HFFc6 (cell line): ENCODE measurements at regions not wholly inside any gene's neighbourhood (a gene's known extent, or its start where the extent isn't known, plus 50 kb on each side); places are given as distances from the start of the nearest gene placed in this dataset.
"Not testable (repeated sequence)": the region's sequence is repeated elsewhere in the genome, so short reads cannot be mapped to it uniquely, and the experiment has no call there.

Experiments
- DNase-seq: peaks from one replicate; pipeline ENCODE4 v3.0.0-alpha.2; 2018
- H3K27ac Mint-ChIP-seq: 2 replicates; pipeline ENCODE4 v1.8.0; 2020; ENCODE audit warnings: mild to moderate bottlenecking, mixed read lengths
- H3K27me3 Mint-ChIP-seq: 2 replicates; pipeline ENCODE4 v1.8.0; 2021; ENCODE audit warnings: mild to moderate bottlenecking, moderate library complexity, mixed read lengths; ENCODE audit not compliant: insufficient read depth
- H3K36me3 Mint-ChIP-seq: 2 replicates; pipeline ENCODE4 v1.8.0; 2021; ENCODE audit warnings: low read depth, mixed read lengths
- H3K4me1 Mint-ChIP-seq: 2 replicates; pipeline ENCODE4 v1.8.0; 2020; ENCODE audit warnings: low read depth, mixed read lengths
- H3K4me3 Mint-ChIP-seq: 2 replicates; pipeline ENCODE4 v1.8.0; 2020; ENCODE audit warnings: mild to moderate bottlenecking, moderate library complexity, mixed read lengths
- H3K9me3 Mint-ChIP-seq: 2 replicates; pipeline ENCODE4 v1.8.0; 2020; ENCODE audit warnings: mild to moderate bottlenecking, mixed read lengths
- CTCF ChIP-seq: fragments of 200-600 bp; sonication (generic); IDR thresholded peaks from 2 replicates; pipeline ENCODE4 v1.5.0; 2021; ENCODE audit warnings: antibody characterized with exemption, mild to moderate bottlenecking

GRCh38 chr10:118958984-118959925 lies 70.3 kb upstream of the NANOS1 start:
- peak overlapping the region; percentile 4; the same call in 1 of the 2 replicates for H3K4me3 Mint-ChIP-seq
- no peaks in the 10 kb centered on the region for H3K9me3 Mint-ChIP-seq
- peak; percentile 20 for DNase-seq

DNA sequence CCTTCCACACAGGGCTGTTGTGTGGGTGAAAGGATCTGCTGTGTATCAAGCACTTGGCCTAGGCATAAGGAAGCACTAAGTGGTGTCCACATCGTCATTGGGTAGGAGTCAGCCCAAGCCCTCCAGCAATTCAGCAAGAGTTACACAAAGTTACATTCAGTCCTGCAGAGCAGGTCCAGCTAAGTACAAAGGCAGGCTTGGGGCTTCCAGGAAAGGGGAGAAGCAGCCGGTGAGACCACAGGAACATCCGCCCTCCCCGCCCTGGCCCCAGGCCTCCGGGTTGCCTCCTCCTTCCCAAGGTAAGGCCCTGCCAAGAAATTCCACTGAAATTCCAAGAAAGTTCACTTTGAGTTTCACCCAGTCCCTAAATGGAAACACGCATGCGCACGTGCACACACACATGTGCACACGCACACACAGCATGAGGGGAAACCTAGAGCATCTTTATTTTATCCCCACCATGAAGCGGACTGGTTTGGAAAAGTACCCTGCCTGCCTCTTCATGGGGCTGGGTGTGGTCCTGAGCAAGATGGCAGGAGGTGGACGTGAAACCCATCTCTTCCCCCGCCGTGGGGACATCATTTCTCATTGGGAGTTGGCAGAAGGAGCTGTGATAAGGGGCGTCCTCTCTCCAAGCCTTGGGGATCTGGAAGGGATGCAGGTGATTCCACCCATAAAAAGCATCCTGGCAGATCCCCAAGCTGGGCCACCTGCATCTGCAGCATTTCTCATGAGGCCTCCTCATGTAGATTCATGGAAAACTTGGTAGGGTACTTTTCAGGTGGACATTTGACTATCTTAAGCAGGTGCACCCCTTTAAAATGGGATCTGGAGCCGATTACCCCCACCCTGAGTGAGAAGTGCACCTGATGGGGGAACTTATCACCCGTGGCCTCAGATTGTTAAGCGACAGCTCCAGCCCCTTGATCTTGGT lies 69.1 kb upstream of the NANOS1 start:
- Mint-ChIP-seq H3K27ac (no peak overlapping the region), H3K4me1 (peaks cover 26% of the 10 kb centered on the region), H3K4me3 (no peak overlapping the region), H3K36me3 (no peaks in the 10 kb centered on the region), H3K9me3 (no peaks in the 10 kb centered on the region), H3K27me3 (peaks cover 32% of the 10 kb centered on the region)
- DNase-seq = no peak
- no peak for TF ChIP-seq CTCF

More at GRCh38 chr10:118958984-118959925, 70.3 kb upstream of the NANOS1 start:
- H3K27me3 Mint-ChIP-seq = peaks cover 28% of the 10 kb centered on the region
- H3K27ac Mint-ChIP-seq = peak overlapping the region; percentile 37; the same call in 1 of the 2 replicates
- TF ChIP-seq CTCF = no peak
- H3K36me3 Mint-ChIP-seq = no peaks in the 10 kb centered on the region
- H3K4me1 Mint-ChIP-seq = peaks cover 26% of the 10 kb centered on the region

GRCh38 chr10:118961436-118961835 lies 68.1 kb upstream of the NANOS1 start:
- Mint-ChIP-seq H3K4me1 (peaks cover 26% of the 10 kb centered on the region), H3K27ac (no peak overlapping the region), H3K36me3 (no peaks in the 10 kb centered on the region), H3K9me3 (no peaks in the 10 kb centered on the region), H3K27me3 (peaks cover 35% of the 10 kb centered on the region), H3K4me3 (no peak overlapping the region)
- DNase-seq = no peak
- TF ChIP-seq CTCF = no peak

DNA sequence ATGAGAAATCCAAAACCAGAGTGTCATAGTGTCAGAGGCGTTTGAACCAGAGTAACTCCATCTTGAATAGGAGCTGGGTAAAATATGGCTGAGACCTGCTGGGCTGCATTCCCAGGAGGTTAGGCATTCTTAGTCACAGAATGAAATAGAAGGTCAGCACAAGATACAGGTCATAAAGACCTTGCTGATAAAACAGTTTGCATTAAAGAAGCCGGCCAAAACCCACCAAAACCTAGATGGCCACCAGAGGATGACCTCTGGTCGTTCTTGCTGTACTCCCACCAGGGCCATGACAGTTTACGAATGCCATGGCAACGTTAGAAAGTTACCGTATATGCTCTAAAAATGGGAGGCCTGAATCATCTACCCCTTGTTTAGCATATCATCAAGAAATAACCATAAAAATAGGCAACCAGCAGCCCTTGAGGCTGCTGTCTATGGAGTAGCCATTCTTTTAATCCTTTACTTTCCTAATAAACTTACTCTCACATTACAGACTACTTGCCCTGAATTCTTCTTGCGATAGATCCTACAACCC lies 67.1 kb upstream of the NANOS1 start:
- not testable (repeated sequence) for H3K27ac Mint-ChIP-seq, H3K9me3 Mint-ChIP-seq, DNase-seq, H3K36me3 Mint-ChIP-seq, H3K4me3 Mint-ChIP-seq
- Mint-ChIP-seq H3K4me1 (peaks cover 26% of the 10 kb centered on the region), H3K27me3 (peaks cover 35% of the 10 kb centered on the region)

GRCh38 chr10:118963341-118963740 lies 66.2 kb upstream of the NANOS1 start:
- H3K36me3 Mint-ChIP-seq = no peaks in the 10 kb centered on the region

More at GRCh38 chr10:118963341-118963740, 66.2 kb upstream of the NANOS1 start:
- TF ChIP-seq CTCF = no peak
- DNase-seq = no peak
- Mint-ChIP-seq H3K4me1 (peaks cover 25% of the 10 kb centered on the region), H3K27me3 (peaks cover 35% of the 10 kb centered on the region), H3K27ac (no peak overlapping the region), H3K4me3 (no peak overlapping the region), H3K9me3 (no peaks in the 10 kb centered on the region)
